ENCODE measurements at regions not wholly inside any gene's neighbourhood (a gene's known extent, or its start where the extent isn't known, plus 50 kb on each side); places are given as distances from the start of the nearest gene placed in this dataset.

- no peak overlapping the region for H3K4me3 Mint-ChIP-seq
- H3K27ac Mint-ChIP-seq: no peak overlapping the region
- H3K4me1 Mint-ChIP-seq: peaks cover 10% of the 10 kb centered on the region
- ATAC-seq (no peak), DNase-seq (no peak)
- no peaks in the 10 kb centered on the region for H3K9me3 Mint-ChIP-seq
- peaks cover 27% of the 10 kb centered on the region for H3K27me3 Mint-ChIP-seq
Observed at GRCh38 chr9:91077624-91078368, 276.2 kb downstream of the SYK start.

- Mint-ChIP-seq H3K4me3 (no peak overlapping the region), H3K27me3 (peaks cover 31% of the 10 kb centered on the region), H3K9me3 (no peaks in the 10 kb centered on the region), H3K4me1 (peaks cover 8% of the 10 kb centered on the region), H3K27ac (no peak overlapping the region)
- DNase-seq (no peak), ATAC-seq (no peak)
Observed at GRCh38 chr9:91078369-91078695, 276.7 kb downstream of the SYK start.

GRCh38 chr9:91082731-91083130, 279.0 kb downstream of the AUH start:
- peaks cover 0 to 5% of the 10 kb centered on the region in 2 donors for H3K9me3 Mint-ChIP-seq
- H3K4me3 Mint-ChIP-seq: no peak overlapping the region
- no peak for DNase-seq
- H3K27me3 Mint-ChIP-seq: peaks cover 26% of the 10 kb centered on the region
- no peak overlapping the region for H3K27ac Mint-ChIP-seq
- H3K4me1 Mint-ChIP-seq: peaks cover 12% of the 10 kb centered on the region
- no peak for ATAC-seq

GRCh38 chr9:91084896-91085516, 276.7 kb downstream of the AUH start:
- H3K27ac Mint-ChIP-seq: peak overlapping the region in 1 of 2 donors; percentile 61
- H3K27me3 Mint-ChIP-seq: peaks cover 42% of the 10 kb centered on the region
- H3K9me3 Mint-ChIP-seq: peaks cover 0 to 5% of the 10 kb centered on the region in 2 donors
- peaks cover 27% of the 10 kb centered on the region for H3K4me1 Mint-ChIP-seq
- no peak overlapping the region for H3K4me3 Mint-ChIP-seq
- DNase-seq: no peak
- no peak for ATAC-seq

GRCh38 chr9:91085517-91086291, 276.0 kb downstream of the AUH start:
- ATAC-seq (peak; percentile 72), DNase-seq (no peak)
- no peak overlapping the region for H3K4me3 Mint-ChIP-seq
- peak overlapping the region in 1 of 2 donors; percentile 61 for H3K27ac Mint-ChIP-seq
- H3K4me1 Mint-ChIP-seq: peaks cover 31% of the 10 kb centered on the region
- peaks cover 0 to 5% of the 10 kb centered on the region in 2 donors for H3K9me3 Mint-ChIP-seq
- peaks cover 42% of the 10 kb centered on the region for H3K27me3 Mint-ChIP-seq

- peaks cover 42% of the 10 kb centered on the region for H3K27me3 Mint-ChIP-seq
- H3K9me3 Mint-ChIP-seq: peaks cover 0 to 5% of the 10 kb centered on the region in 2 donors
- H3K4me3 Mint-ChIP-seq: no peak overlapping the region
- ATAC-seq: no peak
- H3K27ac Mint-ChIP-seq: no peak overlapping the region
- H3K4me1 Mint-ChIP-seq: peaks cover 31% of the 10 kb centered on the region
- no peak for DNase-seq
Observed at GRCh38 chr9:91086657-91087461, 274.9 kb downstream of the AUH start.

GRCh38 chr9:91087462-91087759, 274.3 kb downstream of the AUH start:
- Mint-ChIP-seq H3K27me3 (peaks cover 41% of the 10 kb centered on the region), H3K4me1 (peaks cover 31% of the 10 kb centered on the region), H3K27ac (no peak overlapping the region), H3K4me3 (no peak overlapping the region), H3K9me3 (peaks cover 0 to 5% of the 10 kb centered on the region in 2 donors)
- no peak for DNase-seq
- ATAC-seq: no peak

GRCh38 chr9:91089405-91090129, 272.2 kb downstream of the AUH start:
- Mint-ChIP-seq H3K9me3 (peaks cover 9 to 25% of the 10 kb centered on the region in 2 donors), H3K27me3 (peaks cover 33% of the 10 kb centered on the region), H3K4me3 (no peak overlapping the region), H3K27ac (no peak overlapping the region), H3K4me1 (peaks cover 32% of the 10 kb centered on the region)
- ATAC-seq: peak; percentile 67
- DNase-seq: no peak

- peaks cover 33% of the 10 kb centered on the region for H3K4me1 Mint-ChIP-seq
Observed at GRCh38 chr9:91090130-91090410, 271.6 kb downstream of the AUH start.

GRCh38 chr9:91092214-91092613, 269.5 kb downstream of the AUH start:
- H3K27me3 Mint-ChIP-seq: peaks cover 21% of the 10 kb centered on the region
- no peak overlapping the region for H3K27ac Mint-ChIP-seq
- H3K4me1 Mint-ChIP-seq: peaks cover 24% of the 10 kb centered on the region
- peaks cover 15 to 26% of the 10 kb centered on the region in 2 donors for H3K9me3 Mint-ChIP-seq
- H3K4me3 Mint-ChIP-seq: no peak overlapping the region
- no peak for DNase-seq
- no peak for ATAC-seq

More at GRCh38 chr9:91090130-91090410, 271.6 kb downstream of the AUH start:
- no peak overlapping the region for H3K4me3 Mint-ChIP-seq
- DNase-seq (no peak), ATAC-seq (no peak)
- no peak overlapping the region for H3K27ac Mint-ChIP-seq
- peaks cover 30% of the 10 kb centered on the region for H3K27me3 Mint-ChIP-seq
- peaks cover 14 to 30% of the 10 kb centered on the region in 2 donors for H3K9me3 Mint-ChIP-seq

GRCh38 chr9:91094324-91095088, 267.2 kb downstream of the AUH start:
- Mint-ChIP-seq H3K9me3 (peaks cover 15 to 25% of the 10 kb centered on the region in 2 donors), H3K4me1 (peaks cover 19% of the 10 kb centered on the region), H3K27me3 (peaks cover under 1% of the 10 kb centered on the region), H3K27ac (no peak overlapping the region), H3K4me3 (no peak overlapping the region)
- no peak for DNase-seq
- no peak for ATAC-seq

GRCh38 chr9:91098203-91098850, 263.4 kb downstream of the AUH start:
- H3K4me3 Mint-ChIP-seq: no peak overlapping the region
- no peak overlapping the region for H3K27ac Mint-ChIP-seq
- peaks cover 42% of the 10 kb centered on the region for H3K4me1 Mint-ChIP-seq
- peaks cover 15 to 18% of the 10 kb centered on the region in 2 donors for H3K9me3 Mint-ChIP-seq
- DNase-seq (no peak), ATAC-seq (no peak)
- H3K27me3 Mint-ChIP-seq: no peaks in the 10 kb centered on the region

- peaks cover 42% of the 10 kb centered on the region for H3K4me1 Mint-ChIP-seq
- no peaks in the 10 kb centered on the region for H3K27me3 Mint-ChIP-seq
- H3K27ac Mint-ChIP-seq: peak overlapping the region; percentile 66 to 77
- peaks cover 7 to 8% of the 10 kb centered on the region in 2 donors for H3K9me3 Mint-ChIP-seq
- no peak for DNase-seq
- H3K4me3 Mint-ChIP-seq: peak overlapping the region; percentile 66 to 82
- no peak for ATAC-seq
Observed at GRCh38 chr9:91099436-91099835, 262.3 kb downstream of the AUH start.

GRCh38 chr9:91100878-91101450, 260.8 kb downstream of the AUH start:
- ATAC-seq (no peak), DNase-seq (peak in 1 of 2 donors; percentile 17)
- H3K27me3 Mint-ChIP-seq: peaks cover 11% of the 10 kb centered on the region
- H3K27ac Mint-ChIP-seq: peak overlapping the region; percentile 66 to 77
- no peaks in the 10 kb centered on the region for H3K9me3 Mint-ChIP-seq
- H3K4me1 Mint-ChIP-seq: peaks cover 37% of the 10 kb centered on the region
- peak overlapping the region; percentile 66 to 82 for H3K4me3 Mint-ChIP-seq

Measured in stimulated activated naive CD8-positive, alpha-beta T cell treated with anti-CD3 and anti-CD28 coated beads, Interleukin-15, amount 100 ng/mL, for 72 hours (primary cell).